ENCODE measurements at regions not wholly inside any gene's neighbourhood (a gene's known extent, or its start where the extent isn't known, plus 50 kb on each side); places are given as distances from the start of the nearest gene placed in this dataset.
A peak's percentile ranks its signal among the peaks of the same experiment; 100 is the strongest.

GRCh38 chr6:56849896-56850295, 105.0 kb upstream of the BEND6 start:
- peak overlapping the region; percentile 8 for H3K27ac Mint-ChIP-seq
- H3K4me1 Mint-ChIP-seq (ENCODE audit: unreplicated experiment), result peaks cover 35% of the 10 kb centered on the region
- peaks cover 5% of the 10 kb centered on the region for H3K36me3 Mint-ChIP-seq
- TF ChIP-seq CTCF (conservative IDR thresholded peaks at IDR 0.05), result no peak
- H3K4me3 Mint-ChIP-seq, result peak overlapping the region; percentile 97
- no peak for DNase-seq (ENCODE audit: extremely low spot score, unreplicated experiment)
- no peaks in the 10 kb centered on the region for H3K27me3 Mint-ChIP-seq
- no peaks in the 10 kb centered on the region for H3K9me3 Mint-ChIP-seq

GRCh38 chr6:56848105-56848504, 106.8 kb upstream of the BEND6 start:
- H3K9me3 Mint-ChIP-seq, result no peaks in the 10 kb centered on the region
- no peak overlapping the region for H3K27ac Mint-ChIP-seq
- peaks cover 5% of the 10 kb centered on the region for H3K36me3 Mint-ChIP-seq
- no peak overlapping the region for H3K4me3 Mint-ChIP-seq
- peaks cover 35% of the 10 kb centered on the region for H3K4me1 Mint-ChIP-seq (ENCODE audit: unreplicated experiment)
- no peak for TF ChIP-seq CTCF (conservative IDR thresholded peaks at IDR 0.05)
- DNase-seq (ENCODE audit: extremely low spot score, unreplicated experiment), result no peak
- no peaks in the 10 kb centered on the region for H3K27me3 Mint-ChIP-seq

- Mint-ChIP-seq H3K36me3 (peaks cover 5% of the 10 kb centered on the region), H3K4me3 (peak overlapping the region; percentile 46), H3K9me3 (no peaks in the 10 kb centered on the region), H3K4me1 (ENCODE audit: unreplicated experiment) (peaks cover 17% of the 10 kb centered on the region), H3K27ac (peak overlapping the region; percentile 23), H3K27me3 (peaks cover 4% of the 10 kb centered on the region)
- DNase-seq (ENCODE audit: extremely low spot score, unreplicated experiment), result no peak
- no peak for TF ChIP-seq CTCF (conservative IDR thresholded peaks at IDR 0.05)
Observed at GRCh38 chr6:56845032-56845431, 109.9 kb upstream of the BEND6 start.

- H3K36me3 Mint-ChIP-seq, result no peaks in the 10 kb centered on the region
- TF ChIP-seq CTCF (conservative IDR thresholded peaks at IDR 0.05), result peak; percentile 72
- peak; percentile 84 for DNase-seq (ENCODE audit: extremely low spot score, unreplicated experiment)
- H3K9me3 Mint-ChIP-seq, result no peaks in the 10 kb centered on the region
- peak overlapping the region; percentile 90 for H3K4me3 Mint-ChIP-seq
- peaks cover 10% of the 10 kb centered on the region for H3K4me1 Mint-ChIP-seq (ENCODE audit: unreplicated experiment)
- peaks cover 4% of the 10 kb centered on the region for H3K27me3 Mint-ChIP-seq
- peak overlapping the region; percentile 80 for H3K27ac Mint-ChIP-seq
Observed at GRCh38 chr6:56843476-56844349, 111.2 kb upstream of the BEND6 start.

- peaks cover 4% of the 10 kb centered on the region for H3K27me3 Mint-ChIP-seq
- H3K27ac Mint-ChIP-seq, result peak overlapping the region; percentile 93
- H3K4me1 Mint-ChIP-seq (ENCODE audit: unreplicated experiment), result peaks cover 14% of the 10 kb centered on the region
- no peak for TF ChIP-seq CTCF (conservative IDR thresholded peaks at IDR 0.05)
- H3K4me3 Mint-ChIP-seq, result peak overlapping the region; percentile 97
- H3K9me3 Mint-ChIP-seq, result no peaks in the 10 kb centered on the region
- no peak for DNase-seq (ENCODE audit: extremely low spot score, unreplicated experiment)
- no peaks in the 10 kb centered on the region for H3K36me3 Mint-ChIP-seq
Observed at GRCh38 chr6:56842686-56843475, 112.0 kb upstream of the BEND6 start.
